Stomach (tissue), 8 donors: ENCODE measurements at regions not wholly inside any gene's neighbourhood (a gene's known extent, or its start where the extent isn't known, plus 50 kb on each side); places are given as distances from the start of the nearest gene placed in this dataset.

Source experiments
- DNase-seq, 2 donors: peaks; one replicate each; pipeline versions ENCODE4 v3.0.0 to v3.0.0-alpha.2; 2013 to 2019
- H3K27ac ChIP-seq, 5 donors: fragments of 200-600 bp in 4 of 5; sonication (generic) in 4 of 5; one replicate each; pipeline ENCODE4 v1.5.1; 2013 to 2019; ENCODE audit warnings: mild to moderate bottlenecking in 1 of 5, moderate library complexity in 1 of 5
- H3K27me3 ChIP-seq, 3 donors: fragments of 200-600 bp; sonication (generic); one replicate each; pipeline ENCODE4 v1.5.1; 2017 to 2019; ENCODE audit warnings: mixed run types in 1 of 3
- H3K36me3 ChIP-seq, 4 donors: fragments of 200-600 bp; sonication (generic); 1 replicate in 3 of 4; 2 replicates in 1 of 4; pipeline ENCODE4 v1.5.1; 2016 to 2019
- H3K4me1 ChIP-seq, 4 donors: fragments of 200-600 bp; sonication (generic); one replicate each; pipeline ENCODE4 v1.5.1; 2016 to 2019
- H3K4me3 ChIP-seq, 4 donors: fragments of 200-600 bp; sonication (generic) in 3 of 4; one replicate each; pipeline ENCODE4 v1.5.1; 2016 to 2019; ENCODE audit warnings: mild to moderate bottlenecking in 1 of 4
- H3K9me3 ChIP-seq, 4 donors: fragments of 200-600 bp; sonication (generic); one replicate each; pipeline ENCODE4 v1.5.1; 2016 to 2019
- EP300 ChIP-seq: sonication (generic); formaldehyde crosslinking; IDR thresholded peaks from one replicate; pipeline ENCODE4 v1.6.1; 2017; ENCODE audit warnings: antibody characterized with exemption
- POLR2A ChIP-seq, 4 donors: fragments of 450-650 bp; IDR thresholded peaks; one replicate each; pipeline ENCODE4 v1.6.1; 2016; ENCODE audit warnings: antibody characterized with exemption in 4 of 4, control low read depth in 2 of 4, mild to moderate bottlenecking in 1 of 4, moderate library complexity in 1 of 4
- POLR2AphosphoS5 ChIP-seq, 3 donors: sonication (generic); formaldehyde crosslinking; IDR thresholded peaks; one replicate each; pipeline ENCODE4 v1.6.1; 2016; ENCODE audit warnings: antibody characterized with exemption in 3 of 3
- WGBS, 5 donors: extraction: QIAGEN DNeasy Blood & Tissue Kit in 3 of 5; methylation state at CpG; one replicate each; pipeline versions ENCODE4 v1.1.5 to v1.1.7; 2013 to 2018; 5-methylcytosine and 5-hydroxymethylcytosine counted together
- intact Hi-C: fragments of 100-400 bp; cut with DNase I; formaldehyde crosslinking; loops from one replicate; pipeline ENCODE4 v1.15.1; 2023; ENCODE audit warnings: low total_unique reads
- TF ChIP-seq, protein P1 (sequence below), 7 experiments: fragments of 450-650 bp in 4 of 7; fragments of 200-600 bp in 3 of 7; sonication (generic) in 3 of 7; IDR thresholded peaks; one replicate each; pipeline ENCODE4 v1.5.1; 2016 to 2019; ENCODE audit warnings: antibody characterized with exemption in 7 of 7, control low read depth in 2 of 7, mild to moderate bottlenecking in 1 of 7
- donor health status: healthy with polysubstance abuse.
- donor health status: Bipolar disorder and iron deficiency.
- donor health status: healthy.

DNA sequence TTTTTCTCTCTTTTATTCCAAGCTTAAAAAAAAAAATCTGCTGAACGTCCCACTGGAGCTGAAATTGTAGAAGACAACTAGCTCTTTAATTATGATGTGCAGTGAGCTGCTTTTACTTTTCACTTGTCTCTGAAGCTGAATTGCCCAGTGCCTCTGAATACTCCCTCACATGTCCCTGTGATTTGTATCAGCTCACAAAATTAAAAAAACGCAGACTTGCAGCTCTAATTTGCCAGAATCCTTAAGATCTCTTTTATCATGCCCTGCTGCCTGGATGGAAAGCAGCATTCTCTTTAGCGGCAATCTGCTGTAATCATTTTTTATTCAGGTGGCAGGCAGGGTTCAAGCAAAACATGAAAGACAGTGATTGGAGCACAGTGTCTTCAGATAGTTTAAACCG is 443.8 kb upstream of the SPTLC3 start:
- WGBS, 5 donors: 81 to 86% (median 83%) methylated on average over 4 of the region's 4 CpGs
- H3K4me3 ChIP-seq: no peak overlapping the region
- H3K27ac ChIP-seq: no peak overlapping the region
- H3K9me3 ChIP-seq: peaks cover 0 to 13% (median 3%) of the 10 kb centered on the region in 4 donors
- TF ChIP-seq POLR2A (IDR thresholded peaks at IDR 0.05) (no peak), POLR2AphosphoS5 (IDR thresholded peaks at IDR 0.05) (no peak), EP300 (no peak)
- TF ChIP-seq, protein P1, sequence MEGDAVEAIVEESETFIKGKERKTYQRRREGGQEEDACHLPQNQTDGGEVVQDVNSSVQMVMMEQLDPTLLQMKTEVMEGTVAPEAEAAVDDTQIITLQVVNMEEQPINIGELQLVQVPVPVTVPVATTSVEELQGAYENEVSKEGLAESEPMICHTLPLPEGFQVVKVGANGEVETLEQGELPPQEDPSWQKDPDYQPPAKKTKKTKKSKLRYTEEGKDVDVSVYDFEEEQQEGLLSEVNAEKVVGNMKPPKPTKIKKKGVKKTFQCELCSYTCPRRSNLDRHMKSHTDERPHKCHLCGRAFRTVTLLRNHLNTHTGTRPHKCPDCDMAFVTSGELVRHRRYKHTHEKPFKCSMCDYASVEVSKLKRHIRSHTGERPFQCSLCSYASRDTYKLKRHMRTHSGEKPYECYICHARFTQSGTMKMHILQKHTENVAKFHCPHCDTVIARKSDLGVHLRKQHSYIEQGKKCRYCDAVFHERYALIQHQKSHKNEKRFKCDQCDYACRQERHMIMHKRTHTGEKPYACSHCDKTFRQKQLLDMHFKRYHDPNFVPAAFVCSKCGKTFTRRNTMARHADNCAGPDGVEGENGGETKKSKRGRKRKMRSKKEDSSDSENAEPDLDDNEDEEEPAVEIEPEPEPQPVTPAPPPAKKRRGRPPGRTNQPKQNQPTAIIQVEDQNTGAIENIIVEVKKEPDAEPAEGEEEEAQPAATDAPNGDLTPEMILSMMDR (IDR thresholded peaks at IDR 0.05): no peak
- H3K27me3 ChIP-seq: no peaks in the 10 kb centered on the region
- H3K36me3 ChIP-seq: no peaks in the 10 kb centered on the region
- DNase-seq: no peak
- no peaks in the 10 kb centered on the region for H3K4me1 ChIP-seq
- intact Hi-C loops: no loop called here

DNA sequence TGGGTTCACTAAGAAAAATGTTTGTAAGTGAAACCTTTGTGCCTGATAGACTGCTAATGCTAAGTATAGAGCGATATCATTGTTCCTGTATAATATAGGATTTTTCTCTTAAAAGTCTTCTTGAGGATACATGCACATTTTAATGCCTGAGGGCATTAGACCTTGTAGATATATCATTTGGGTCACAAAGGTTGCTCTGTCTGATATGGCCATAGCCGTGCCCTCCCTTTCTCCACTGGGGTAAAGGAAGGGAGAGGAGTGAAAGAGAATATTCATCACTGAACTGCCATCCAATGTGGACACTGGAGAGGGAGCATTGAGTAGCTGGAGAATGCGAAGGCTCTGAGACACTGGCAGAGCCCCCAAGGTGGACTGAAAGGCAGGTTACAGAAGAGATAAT is 442.2 kb upstream of the SPTLC3 start:
- no peak overlapping the region for H3K4me3 ChIP-seq
- TF ChIP-seq, protein P1 (IDR thresholded peaks at IDR 0.05): no peak
- TF ChIP-seq POLR2A (IDR thresholded peaks at IDR 0.05): no peak
- TF ChIP-seq EP300: no peak
- no peak for TF ChIP-seq POLR2AphosphoS5 (IDR thresholded peaks at IDR 0.05)
- intact Hi-C loops: no loop called here
- H3K9me3 ChIP-seq: peaks cover 0 to 5% (median 0%) of the 10 kb centered on the region in 4 donors
- no peaks in the 10 kb centered on the region for H3K36me3 ChIP-seq
- no peaks in the 10 kb centered on the region for H3K4me1 ChIP-seq
- 69 to 92% (median 72%) methylated on average over 3 of the region's 3 CpGs for WGBS, 5 donors
- no peak for DNase-seq
- H3K27ac ChIP-seq: no peak overlapping the region
- no peaks in the 10 kb centered on the region for H3K27me3 ChIP-seq

DNA sequence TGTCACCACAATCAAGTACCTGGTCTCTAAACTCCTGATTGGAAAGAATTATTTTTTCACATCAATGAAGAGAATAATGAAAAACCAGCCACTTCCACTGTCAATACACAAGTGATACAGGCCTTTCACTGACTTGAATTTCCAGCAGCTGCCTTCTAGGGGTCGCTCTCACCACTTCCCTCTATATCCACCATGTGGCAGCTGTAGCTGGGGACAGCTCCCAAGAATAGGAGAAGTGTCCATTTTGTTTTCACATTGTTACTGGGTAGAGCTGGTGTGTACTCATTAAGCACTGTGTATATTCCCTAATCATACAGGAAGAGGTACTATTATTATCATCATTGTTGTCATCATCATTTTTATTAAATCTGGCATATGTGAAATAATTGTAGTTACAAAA is 438.4 kb upstream of the SPTLC3 start:
- 15 to 43% (median 24%) methylated on average over 1 of the region's 1 CpG for WGBS, 5 donors
- no peak for TF ChIP-seq POLR2A (IDR thresholded peaks at IDR 0.05)
- TF ChIP-seq, protein P1 (IDR thresholded peaks at IDR 0.05): no peak
- Histone ChIP-seq H3K4me3 (no peak overlapping the region), H3K27ac (no peak overlapping the region), H3K36me3 (no peaks in the 10 kb centered on the region), H3K27me3 (no peaks in the 10 kb centered on the region), H3K4me1 (no peaks in the 10 kb centered on the region), H3K9me3 (no peaks in the 10 kb centered on the region)
- peak in 1 of 2 donors; percentile 45 for DNase-seq
- intact Hi-C loops: no loop called here

DNA sequence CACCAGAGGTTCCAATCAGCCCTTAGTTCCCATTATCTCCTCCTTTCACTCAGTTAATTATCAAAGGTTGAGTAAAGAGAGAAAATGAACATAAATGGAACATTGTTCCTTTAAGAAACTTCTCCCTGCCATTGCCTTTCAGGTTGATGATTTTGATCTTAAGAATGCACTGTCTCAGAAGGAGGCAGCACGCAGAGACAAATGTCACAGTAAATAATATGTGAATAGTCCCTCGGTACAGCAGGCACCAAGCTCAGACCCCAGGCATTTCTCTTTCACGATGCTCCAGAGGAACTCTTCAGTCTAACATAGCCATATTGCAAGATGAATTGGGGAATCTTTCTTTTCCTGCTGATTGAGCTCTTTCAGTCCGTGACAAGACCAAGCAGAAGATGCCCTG is 435.3 kb upstream of the SPTLC3 start:
- 37 to 62% (median 53%) methylated on average over 4 of the region's 4 CpGs for WGBS, 5 donors
- Histone ChIP-seq H3K9me3 (no peaks in the 10 kb centered on the region), H3K4me1 (no peaks in the 10 kb centered on the region), H3K36me3 (no peaks in the 10 kb centered on the region), H3K4me3 (no peak overlapping the region), H3K27ac (no peak overlapping the region), H3K27me3 (no peaks in the 10 kb centered on the region)
- DNase-seq: no peak
- intact Hi-C loops: no loop called here
- TF ChIP-seq, protein P1 (IDR thresholded peaks at IDR 0.05): no peak
- no peak for TF ChIP-seq EP300
- TF ChIP-seq POLR2AphosphoS5 (IDR thresholded peaks at IDR 0.05): no peak
- no peak for TF ChIP-seq POLR2A (IDR thresholded peaks at IDR 0.05)
